DMS79 treated with DMSO at 0.1 percent for 48 hours (cell line): ENCODE measurements at regions not wholly inside any gene's neighbourhood (a gene's known extent, or its start where the extent isn't known, plus 50 kb on each side); places are given as distances from the start of the nearest gene placed in this dataset.
"Not testable (repeated sequence)": the region's sequence is repeated elsewhere in the genome, so short reads cannot be mapped to it uniquely, and the experiment has no call there.

Experiments
- DNase-seq: peaks from one replicate; lab custom pipeline; 2025; lab: John Stamatoyannopoulos, UW

- no peak for DNase-seq
Observed at GRCh38 chr3:137300703-137301102, 342.9 kb downstream of the IL20RB start.

DNA sequence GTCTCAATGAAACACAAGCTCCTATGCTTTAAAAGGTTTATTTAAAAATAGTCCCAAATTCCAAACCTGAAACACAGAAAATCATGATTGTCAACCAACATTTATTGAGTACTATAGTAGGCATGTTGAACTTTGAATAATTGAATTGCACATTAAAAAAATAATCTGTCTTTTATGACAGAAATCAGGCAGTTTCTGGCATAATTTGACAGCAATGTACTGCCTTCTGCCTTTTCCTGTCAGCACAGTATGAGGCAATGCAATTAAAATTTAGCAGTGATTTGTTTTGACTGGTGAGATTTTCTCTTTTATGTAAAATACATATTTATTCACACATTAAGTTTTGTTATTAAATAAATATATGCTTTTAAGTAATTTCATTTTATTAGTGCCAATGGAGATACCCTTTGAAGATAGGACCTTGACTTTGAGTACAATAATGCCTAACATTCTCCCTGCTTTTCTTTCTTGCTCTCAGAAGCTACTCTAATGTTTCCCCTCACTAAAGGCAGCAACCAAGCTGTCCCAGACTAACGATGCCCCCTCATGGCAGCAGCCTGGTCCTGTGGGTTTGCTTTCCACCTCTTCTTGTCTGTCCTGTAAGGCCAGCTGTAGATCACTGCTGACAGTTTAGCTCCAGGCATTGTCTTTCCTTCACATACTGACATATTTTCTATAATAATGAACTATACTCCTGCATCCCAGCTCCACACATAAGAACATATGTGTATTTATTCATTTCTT is 346.7 kb downstream of the IL20RB start:
- DNase-seq, result peak; percentile 14

DNA sequence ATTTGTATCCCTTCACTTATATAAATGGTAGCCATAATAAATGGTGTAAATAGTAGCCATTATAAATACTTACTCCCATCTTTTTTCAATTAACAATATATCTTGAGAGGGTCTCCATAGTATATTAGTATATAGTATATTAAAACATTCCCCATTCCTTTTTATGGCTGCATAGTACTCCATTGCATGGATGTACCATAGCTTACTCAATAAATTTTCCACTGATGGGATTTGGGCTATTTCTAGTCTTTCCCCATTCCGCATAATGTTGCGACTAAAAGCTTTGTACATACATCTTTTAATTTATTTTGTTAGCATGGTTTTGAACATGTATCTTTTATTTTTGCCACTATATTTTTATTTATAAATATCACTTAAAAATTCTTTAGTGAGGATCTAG is 366.3 kb downstream of the IL20RB start:
- DNase-seq, result no peak

DNA sequence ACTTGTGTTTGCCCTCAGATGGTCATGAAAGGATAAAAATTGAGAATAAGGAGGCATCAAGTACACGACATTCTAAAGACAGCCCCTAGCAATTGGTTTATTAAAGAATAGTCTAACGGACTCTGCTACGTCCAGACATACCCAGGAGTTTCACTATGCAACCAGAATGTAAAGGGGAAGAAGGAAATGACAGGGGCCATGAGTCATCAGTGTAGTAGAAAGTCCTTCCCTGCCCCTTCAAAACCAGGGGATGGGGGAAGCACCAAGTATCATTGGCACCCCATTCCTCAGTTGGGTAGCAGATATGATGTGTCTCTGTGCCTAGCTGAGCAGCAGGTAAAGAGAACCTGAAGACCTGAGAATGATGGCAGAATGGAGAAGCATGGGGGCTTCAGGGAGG is 367.4 kb downstream of the IL20RB start:
- no peak for DNase-seq

DNA sequence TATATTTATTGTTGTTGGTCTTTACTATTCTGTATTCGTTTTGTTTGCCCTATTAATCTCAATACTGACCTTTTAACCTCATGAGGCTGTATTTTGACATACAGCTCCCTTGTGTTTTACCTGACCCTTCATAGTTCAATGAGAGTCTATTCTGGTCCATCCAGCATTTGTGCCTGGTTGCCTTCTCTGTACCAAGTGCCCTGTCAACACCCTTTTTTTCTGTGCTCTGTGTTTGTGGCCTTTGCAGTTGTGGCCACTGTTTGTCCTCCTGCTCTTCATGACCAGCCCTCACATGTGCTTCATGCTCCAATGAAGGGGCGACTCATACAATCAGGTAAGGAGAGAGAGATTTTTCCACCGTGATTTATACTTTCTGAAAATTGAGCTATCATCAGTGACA is 368.2 kb downstream of the IL20RB start:
- no peak for DNase-seq

DNA sequence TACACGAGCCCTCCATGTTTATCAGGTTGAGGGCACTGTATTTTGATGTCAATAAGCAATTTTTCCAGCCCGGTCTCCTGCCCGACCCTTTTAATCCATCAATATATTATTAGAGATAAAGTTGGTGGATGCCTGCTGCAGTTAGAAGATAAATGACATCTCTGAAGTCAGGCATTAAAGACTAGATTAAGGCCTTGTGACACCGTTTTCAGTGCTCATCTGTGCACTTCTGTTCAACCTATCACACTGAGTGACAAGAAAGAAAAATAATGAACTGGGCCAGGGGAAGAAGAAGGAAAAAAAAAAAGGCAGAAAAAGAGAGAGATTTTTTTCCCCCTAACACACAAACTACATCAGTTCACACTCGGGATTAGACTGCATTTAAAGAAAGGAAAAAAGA is 371.8 kb downstream of the IL20RB start:
- DNase-seq, result no peak

DNA sequence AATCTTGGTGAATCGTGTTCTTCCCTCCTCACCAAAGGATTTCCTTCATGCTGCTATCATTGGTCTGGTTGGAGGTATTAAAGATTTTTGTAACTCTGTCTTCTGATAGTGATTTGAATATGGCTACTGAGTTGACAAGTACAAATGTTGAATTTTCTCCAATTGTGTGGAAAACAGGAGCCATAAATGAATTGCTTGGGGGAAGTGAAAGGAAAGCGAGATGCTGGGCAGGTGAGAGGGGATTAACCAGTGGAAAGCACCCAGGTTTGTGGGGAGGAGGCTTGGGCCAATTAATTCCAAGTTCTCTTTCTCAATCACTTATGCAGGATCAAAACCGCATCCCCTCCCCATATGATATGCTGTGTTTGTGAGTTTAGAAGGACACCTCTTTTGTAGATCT is 372.5 kb downstream of the IL20RB start:
- no peak for DNase-seq

- DNase-seq, result no peak
Observed at GRCh38 chr3:137332297-137332696, 374.5 kb downstream of the IL20RB start.

GRCh38 chr3:137335478-137335877 is 377.7 kb downstream of the IL20RB start:
- no peak for DNase-seq

DNA sequence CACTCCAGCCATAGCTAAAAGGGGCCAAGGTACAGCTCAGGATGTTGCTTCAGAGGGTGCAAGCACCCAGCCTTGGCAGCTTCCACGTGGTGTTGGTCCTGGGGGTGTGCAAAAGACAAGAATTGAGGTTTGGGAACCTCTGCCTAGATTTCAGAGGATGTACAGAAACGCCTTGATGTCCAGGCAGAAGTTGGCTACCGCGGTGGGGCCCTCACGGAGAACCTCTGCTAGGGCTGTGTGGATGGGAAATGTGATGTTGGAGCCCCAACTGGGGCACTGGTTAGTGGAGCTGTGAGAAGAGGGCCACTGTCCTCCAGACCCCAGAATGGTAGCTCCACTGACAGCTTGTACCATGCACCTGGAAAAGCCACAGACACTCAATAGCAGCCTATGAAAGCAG is 380.6 kb downstream of the IL20RB start:
- DNase-seq, result not testable (repeated sequence)

DNA sequence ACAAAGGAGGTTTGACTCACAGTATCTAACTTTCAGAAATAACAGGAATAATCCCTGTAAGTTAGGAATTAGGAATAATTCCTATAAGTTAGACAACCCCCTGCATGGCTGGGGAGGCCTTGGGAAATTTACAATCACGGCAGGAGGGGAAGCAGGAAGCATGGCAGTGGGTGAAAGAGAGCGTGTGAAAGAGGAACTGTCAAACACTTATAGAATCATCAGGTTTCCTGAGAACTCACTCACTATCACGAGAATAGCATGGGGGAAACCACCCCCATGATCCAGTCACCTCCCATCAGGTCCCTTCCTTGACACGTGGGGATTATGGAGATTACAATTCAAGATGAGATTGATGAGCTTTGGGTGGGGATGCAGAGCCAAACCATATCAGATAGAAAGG is 385.5 kb downstream of the IL20RB start:
- no peak for DNase-seq

DNA sequence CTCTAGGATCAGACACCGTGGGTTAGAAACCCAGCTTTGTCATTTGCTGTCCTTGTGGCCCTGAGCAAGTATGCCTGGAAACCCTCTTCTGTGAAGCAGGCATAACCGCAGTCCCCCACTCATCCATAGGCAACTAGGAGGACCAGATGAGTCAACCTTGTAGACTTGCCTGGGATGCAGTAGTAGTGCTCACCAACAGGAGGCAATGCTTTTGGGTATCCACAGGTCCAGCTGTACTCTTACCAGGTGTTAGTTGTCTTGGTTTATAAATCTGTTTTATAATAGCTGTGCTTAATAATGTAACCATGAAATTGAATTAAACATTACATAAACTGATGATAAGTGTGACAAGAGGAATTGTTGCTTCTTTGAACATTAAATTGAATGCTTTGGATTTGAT is 389.3 kb downstream of the IL20RB start:
- DNase-seq, result no peak

- no peak for DNase-seq
Observed at GRCh38 chr3:137347817-137348368, 390.1 kb downstream of the IL20RB start.

DNA sequence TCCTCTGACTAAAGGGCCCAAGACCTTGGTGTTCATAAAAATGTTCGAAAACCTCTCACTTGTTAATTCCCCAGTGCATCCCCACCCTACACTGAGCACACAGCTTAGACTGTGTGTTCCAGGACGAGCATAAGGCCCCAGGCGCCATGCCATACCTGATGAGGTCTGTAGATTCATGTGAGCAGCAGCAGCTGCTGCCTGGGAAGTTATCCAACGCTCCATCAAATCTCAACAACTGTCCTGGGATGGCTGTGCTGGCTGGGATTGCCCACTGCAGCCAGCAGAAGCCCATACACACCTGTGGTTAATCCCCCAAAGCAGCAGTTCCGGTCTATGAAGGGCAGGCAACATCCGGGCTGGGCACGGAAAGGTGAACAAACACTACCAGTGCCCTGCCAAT is 391.2 kb downstream of the IL20RB start:
- DNase-seq, result no peak

DNA sequence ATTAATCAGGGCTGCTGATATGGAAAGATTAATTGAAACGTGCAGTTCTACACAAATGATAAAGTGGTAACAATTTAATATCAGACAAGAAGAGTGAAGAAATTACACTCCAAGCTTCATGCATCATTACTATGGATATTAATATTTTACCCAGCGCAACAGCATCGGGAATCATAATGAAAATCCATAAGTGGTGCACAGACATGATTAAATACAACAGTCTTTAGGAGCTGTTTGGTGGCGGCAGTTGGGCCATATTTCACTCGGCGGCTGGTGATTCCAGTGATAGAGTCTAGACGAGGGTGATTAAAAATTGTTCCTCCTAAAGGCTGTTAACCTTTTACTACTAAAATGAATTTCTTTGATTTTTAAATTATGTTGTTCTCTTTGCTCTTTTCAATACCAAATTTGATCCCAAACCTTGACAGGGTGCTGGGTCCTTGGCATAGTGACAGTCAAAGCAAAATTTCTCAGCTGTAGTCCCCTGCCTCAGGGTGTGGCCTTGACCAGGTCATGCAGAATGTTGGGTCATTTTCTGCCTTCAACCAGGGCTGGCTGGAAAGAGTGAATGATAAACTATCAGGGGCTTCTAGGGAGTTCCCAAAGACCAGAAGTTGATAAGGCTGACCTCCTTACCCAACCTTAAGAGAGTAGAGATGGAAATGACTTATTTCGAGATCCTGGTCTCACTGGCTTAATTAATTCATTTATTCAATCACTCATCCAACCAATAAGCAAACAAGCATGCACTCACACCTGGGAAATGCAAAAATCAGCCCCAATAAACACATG is 392.0 kb downstream of the IL20RB start:
- DNase-seq, result no peak

DNA sequence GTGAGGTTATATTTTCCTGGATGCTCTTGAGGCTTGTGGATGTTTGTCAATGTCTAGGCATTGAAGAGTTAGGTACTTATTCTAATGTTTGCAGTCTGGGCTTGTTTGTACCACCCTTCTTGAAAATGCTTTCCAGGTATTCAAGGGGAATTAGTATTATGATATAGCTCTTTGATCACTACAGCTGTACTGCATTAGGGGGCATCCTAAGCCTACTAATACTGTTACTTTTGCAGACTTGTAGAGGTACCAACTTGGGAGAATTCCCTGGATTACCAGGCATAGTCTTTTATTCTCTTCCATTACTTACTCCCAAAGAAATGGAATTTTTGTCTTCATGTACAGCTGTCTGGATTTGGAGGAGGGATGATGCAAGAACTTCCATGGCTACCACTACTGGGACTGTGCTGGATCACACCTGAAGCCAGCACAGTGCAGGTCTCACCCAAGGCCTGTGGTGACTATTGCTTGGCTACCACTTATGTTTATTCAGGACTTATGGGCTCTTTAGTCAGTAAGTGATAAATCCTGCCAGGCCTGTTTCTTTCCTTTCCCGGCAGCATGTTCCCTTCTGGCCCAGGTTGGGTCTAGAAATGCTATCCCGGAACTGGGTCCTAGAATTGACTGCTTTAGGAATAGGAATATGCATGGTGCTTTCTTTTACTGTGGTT is 402.9 kb downstream of the IL20RB start:
- no peak for DNase-seq

DNA sequence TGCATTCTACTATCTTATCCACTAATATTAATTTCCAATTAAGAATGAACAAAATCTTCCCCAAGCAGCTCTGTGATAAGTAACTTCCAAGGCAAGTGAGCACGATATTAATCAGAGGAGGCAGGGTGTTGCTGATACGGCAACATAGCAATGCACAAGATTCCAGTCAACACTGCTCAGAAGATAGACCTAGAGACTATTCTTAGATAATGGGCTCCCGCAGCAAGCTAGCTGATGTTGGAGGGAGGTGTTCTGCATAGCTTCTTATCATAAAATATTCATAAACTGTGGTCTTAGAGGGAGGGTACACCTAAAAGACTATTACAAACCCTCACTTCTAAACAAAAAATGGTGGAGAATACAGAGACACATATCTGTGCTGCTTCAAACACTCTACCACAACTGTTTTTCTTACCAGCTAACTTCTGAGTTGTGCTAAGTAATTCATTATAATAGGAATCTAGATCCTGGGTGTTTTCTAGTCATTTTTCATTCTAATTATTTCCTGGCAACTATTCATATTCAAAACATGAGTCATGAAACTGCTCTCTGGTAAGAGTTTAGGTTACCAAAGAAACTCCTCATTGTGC is 382.0 kb upstream of the SOX14 start:
- no peak for DNase-seq

DNA sequence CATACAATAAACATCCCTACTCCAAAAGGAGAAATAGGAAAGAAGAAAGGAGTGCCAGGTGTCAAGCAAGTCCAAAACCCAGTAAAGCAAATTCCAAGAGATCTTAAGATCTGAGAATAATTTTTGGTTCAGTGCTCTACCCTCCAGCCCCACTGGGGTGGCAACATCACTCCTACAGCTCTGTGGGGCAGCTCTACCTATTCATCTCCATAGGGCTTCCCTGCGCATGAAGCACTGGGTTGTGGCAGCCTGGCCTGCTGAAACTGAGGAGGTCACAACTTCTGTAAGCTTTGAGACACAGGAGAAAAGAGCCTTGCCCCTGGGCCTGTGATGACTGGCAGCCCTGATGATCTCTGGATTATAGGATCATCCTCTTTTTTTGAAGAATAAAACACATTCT is 378.2 kb upstream of the SOX14 start:
- DNase-seq, result no peak

GRCh38 chr3:137409584-137409983 is 354.5 kb upstream of the SOX14 start:
- DNase-seq, result no peak

- peak; percentile 72 for DNase-seq
Observed at GRCh38 chr3:137410028-137410427, 354.1 kb upstream of the SOX14 start.

DNA sequence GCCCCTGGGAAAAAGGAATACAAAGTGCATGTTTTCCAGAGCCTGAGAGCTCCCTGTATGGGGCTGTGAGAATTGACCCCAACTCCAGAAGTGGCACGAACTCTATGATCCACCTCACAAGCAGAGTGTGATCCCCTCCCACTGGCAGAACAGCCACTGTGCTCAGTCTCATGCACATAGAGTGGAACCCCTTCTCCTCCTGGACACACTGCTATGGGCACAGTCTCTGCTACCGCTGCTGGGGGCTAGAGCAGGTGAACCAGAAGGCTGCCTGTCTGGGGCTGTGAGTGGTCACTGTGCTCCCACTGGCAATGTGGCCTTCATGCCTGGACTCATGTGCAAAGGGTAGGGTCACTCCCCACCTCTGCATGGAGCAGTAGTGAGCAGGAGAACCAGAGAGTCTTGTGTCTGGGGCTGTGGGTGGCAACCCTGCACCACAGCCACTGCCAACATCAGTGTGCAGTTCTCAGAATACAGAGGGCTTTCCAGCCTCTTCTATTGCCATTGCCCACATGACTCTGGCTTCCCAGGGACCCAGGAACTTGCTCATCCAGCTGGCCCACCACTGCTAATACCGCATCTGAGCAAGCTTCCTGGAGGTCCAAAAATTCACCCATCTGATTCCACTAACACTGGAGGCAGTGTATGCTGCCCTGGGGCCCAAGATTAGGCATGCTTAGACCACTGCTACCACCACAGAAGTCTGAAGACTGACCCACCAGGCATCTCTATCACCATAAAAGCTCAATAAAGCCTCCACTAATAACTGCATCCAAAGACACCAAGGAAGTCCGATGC is 343.7 kb upstream of the SOX14 start:
- no peak for DNase-seq

DNA sequence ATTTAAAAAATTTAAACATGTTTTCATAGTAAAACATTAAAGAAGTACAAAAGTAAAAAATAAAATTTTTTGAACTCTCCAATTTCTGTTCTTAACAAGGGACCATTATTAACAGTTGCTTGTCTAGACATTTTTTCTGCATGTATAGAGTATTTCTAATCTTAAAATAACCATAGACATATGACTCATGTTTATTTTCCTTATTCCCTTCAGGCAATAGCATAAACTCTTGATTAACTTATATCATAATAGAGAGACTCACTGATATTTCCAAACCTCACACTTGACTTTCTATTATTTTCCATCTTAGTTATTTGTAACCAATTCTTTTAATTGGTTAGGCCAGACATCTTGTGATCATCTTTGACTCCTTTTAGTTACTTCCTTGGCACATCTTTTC is 325.6 kb upstream of the SOX14 start:
- no peak for DNase-seq
